HT-29 (cell line): ENCODE measurements at regions not wholly inside any gene's neighbourhood (a gene's known extent, or its start where the extent isn't known, plus 50 kb on each side); places are given as distances from the start of the nearest gene placed in this dataset. TPM values are rescaled to one million over a fixed set of nuclear protein-coding genes. Genes with fewer than 3 reads are reported as not detected.

Source experiments
- DNase-seq: peaks from one replicate; pipeline ENCODE4 v3.0.0-alpha.2; 2015; ENCODE audit warnings: low spot score
- small RNA-seq: library from RNA; depleted of rRNA; stranded (forward); fragments of <200 nt; gene quantifications from one replicate; pipeline ENCODE3, GENCODE V24; 2014

- no peak for DNase-seq
Measured at GRCh38 chr1:182127656-182128055, 66.1 kb upstream of the ZNF648 start.

GRCh38 chr1:182126272-182126800 is 64.8 kb upstream of the ZNF648 start:
- DNase-seq, result no peak

- no peak for DNase-seq
Measured at GRCh38 chr1:182122913-182123260, 61.4 kb upstream of the ZNF648 start.

- DNase-seq, result no peak
Measured at GRCh38 chr1:182122256-182122912, 60.9 kb upstream of the ZNF648 start.

GRCh38 chr1:182121787-182122186 is 60.3 kb upstream of the ZNF648 start:
- no peak for DNase-seq

GRCh38 chr1:182120411-182121258 is 59.1 kb upstream of the ZNF648 start:
- peak; percentile 68 for DNase-seq

GRCh38 chr1:182119631-182120030 is 58.1 kb upstream of the ZNF648 start:
- no peak for DNase-seq

- DNase-seq, result no peak
Measured at GRCh38 chr1:182118851-182119250, 57.3 kb upstream of the ZNF648 start.

- DNase-seq, result no peak
Measured at GRCh38 chr1:182114627-182115023, 53.1 kb upstream of the ZNF648 start.

GRCh38 chr1:182113879-182114626 is 52.5 kb upstream of the ZNF648 start:
- DNase-seq, result no peak

- DNase-seq, result peak; percentile 19
Measured at GRCh38 chr1:182111496-182111895, 50.0 kb upstream of the ZNF648 start.

Small RNAs in the stretch of these regions (small RNA-seq; reads per million reads assigned to genes)
- gene RNU6-152P, result not detected
